ENCODE measurements at regions not wholly inside any gene's neighbourhood (a gene's known extent, or its start where the extent isn't known, plus 50 kb on each side); places are given as distances from the start of the nearest gene placed in this dataset.

GRCh38 chr3:56902468-56903160 is 100.9 kb upstream of the ARHGEF3 start:
- WGBS: 98% methylated on average over 3 of the region's 3 CpGs
- no peaks in the 10 kb centered on the region for H3K9me3 ChIP-seq
- DNase-seq (ENCODE audit: extremely low spot score): no peak
- no peaks in the 10 kb centered on the region for H3K4me1 ChIP-seq
- no peak overlapping the region for H3K4me3 ChIP-seq
- H3K27ac ChIP-seq (replicated peaks in 1 of 4): no peak overlapping the region
- TF ChIP-seq EP300 (IDR thresholded peaks at IDR 0.05) (no peak), POLR2A (IDR thresholded peaks at IDR 0.05; ENCODE audit: low read depth) (no peak), POLR2AphosphoS5 (IDR thresholded peaks at IDR 0.05) (no peak), CTCF (IDR thresholded peaks at IDR 0.05) (no peak)
- intact Hi-C loops (cut with DNase I): no loop called here
- H3K27me3 ChIP-seq: no peaks in the 10 kb centered on the region
- H3K36me3 ChIP-seq: no peaks in the 10 kb centered on the region

- DNase-seq (ENCODE audit: extremely low spot score): no peak
- Histone ChIP-seq H3K9me3 (no peaks in the 10 kb centered on the region), H3K27ac (replicated peaks in 1 of 4) (no peak overlapping the region), H3K4me1 (peaks cover 0 to 1% (median under 1%) of the 10 kb centered on the region in 4 donors), H3K36me3 (no peaks in the 10 kb centered on the region), H3K27me3 (no peaks in the 10 kb centered on the region), H3K4me3 (no peak overlapping the region)
- WGBS: 0% methylated on average over 1 of the region's 1 CpG
- TF ChIP-seq CTCF (IDR thresholded peaks at IDR 0.05) (no peak), EP300 (IDR thresholded peaks at IDR 0.05) (no peak), POLR2AphosphoS5 (IDR thresholded peaks at IDR 0.05) (no peak), POLR2A (IDR thresholded peaks at IDR 0.05; ENCODE audit: low read depth) (no peak)
- intact Hi-C loops (cut with DNase I): no loop called here
Measured at GRCh38 chr3:56900801-56901200, 99.1 kb upstream of the ARHGEF3 start.

GRCh38 chr3:56899851-56900250 is 98.1 kb upstream of the ARHGEF3 start:
- Histone ChIP-seq H3K27ac (replicated peaks in 1 of 4) (no peak overlapping the region), H3K36me3 (no peaks in the 10 kb centered on the region), H3K27me3 (no peaks in the 10 kb centered on the region), H3K4me3 (no peak overlapping the region), H3K4me1 (peaks cover 0 to 11% (median 9%) of the 10 kb centered on the region in 4 donors), H3K9me3 (no peaks in the 10 kb centered on the region)
- no peak for TF ChIP-seq EP300 (IDR thresholded peaks at IDR 0.05)
- TF ChIP-seq POLR2AphosphoS5 (IDR thresholded peaks at IDR 0.05): no peak
- no peak for TF ChIP-seq POLR2A (IDR thresholded peaks at IDR 0.05; ENCODE audit: low read depth)
- intact Hi-C loops (cut with DNase I): no loop called here
- DNase-seq (ENCODE audit: extremely low spot score): no peak
- WGBS: 80% methylated on average over 6 of the region's 6 CpGs

GRCh38 chr3:56899078-56899477 is 97.3 kb upstream of the ARHGEF3 start:
- H3K36me3 ChIP-seq: no peaks in the 10 kb centered on the region
- no peak for DNase-seq (ENCODE audit: extremely low spot score)
- TF ChIP-seq CTCF (IDR thresholded peaks at IDR 0.05): no peak
- TF ChIP-seq POLR2AphosphoS5 (IDR thresholded peaks at IDR 0.05): no peak
- no peak for TF ChIP-seq POLR2A (IDR thresholded peaks at IDR 0.05; ENCODE audit: low read depth)
- TF ChIP-seq EP300 (IDR thresholded peaks at IDR 0.05): no peak
- intact Hi-C loops (cut with DNase I): no loop called here
- no peak overlapping the region for H3K4me3 ChIP-seq
- 98% methylated on average over 6 of the region's 6 CpGs for WGBS
- H3K9me3 ChIP-seq: no peaks in the 10 kb centered on the region
- H3K4me1 ChIP-seq: peaks cover 0 to 14% (median 12%) of the 10 kb centered on the region in 4 donors
- no peaks in the 10 kb centered on the region for H3K27me3 ChIP-seq
- H3K27ac ChIP-seq (replicated peaks in 1 of 4): no peak overlapping the region

GRCh38 chr3:56896357-56896756 is 94.6 kb upstream of the ARHGEF3 start:
- WGBS: 90% methylated on average over 3 of the region's 3 CpGs
- Histone ChIP-seq H3K4me1 (peaks cover 0 to 14% (median 12%) of the 10 kb centered on the region in 4 donors), H3K4me3 (no peak overlapping the region), H3K9me3 (no peaks in the 10 kb centered on the region), H3K36me3 (no peaks in the 10 kb centered on the region), H3K27ac (replicated peaks in 1 of 4) (no peak overlapping the region), H3K27me3 (no peaks in the 10 kb centered on the region)
- intact Hi-C loops (cut with DNase I): no loop called here
- TF ChIP-seq POLR2A (IDR thresholded peaks at IDR 0.05; ENCODE audit: low read depth) (no peak), POLR2AphosphoS5 (IDR thresholded peaks at IDR 0.05) (no peak)
- no peak for DNase-seq (ENCODE audit: extremely low spot score)
